ENCODE measurements at regions not wholly inside any gene's neighbourhood (a gene's known extent, or its start where the extent isn't known, plus 50 kb on each side); places are given as distances from the start of the nearest gene placed in this dataset.
"Not testable (repeated sequence)": the region's sequence is repeated elsewhere in the genome, so short reads cannot be mapped to it uniquely, and the experiment has no call there.

GRCh38 chr1:60688221-60688620, 394.1 kb upstream of the NFIA start:
- not testable (repeated sequence) for TF ChIP-seq OSR1 (CRISPR knock-in tag; IDR thresholded peaks at IDR 0.05); ARNTL (CRISPR knock-in tag; IDR thresholded peaks at IDR 0.05; ENCODE audit: borderline replicate concordance, low read depth); ZFP30 (CRISPR knock-in tag; IDR thresholded peaks at IDR 0.05); GLIS3 (CRISPR knock-in tag; IDR thresholded peaks at IDR 0.05); PATZ1 (CRISPR knock-in tag; IDR thresholded peaks at IDR 0.05; ENCODE audit: borderline replicate concordance); CSDC2 (CRISPR knock-in tag; IDR thresholded peaks at IDR 0.05); PPARA (CRISPR knock-in tag; IDR thresholded peaks at IDR 0.05; ENCODE audit: borderline replicate concordance); RARB (CRISPR knock-in tag; IDR thresholded peaks at IDR 0.05); ZNF70 (CRISPR knock-in tag; IDR thresholded peaks at IDR 0.05); TCF4 (CRISPR knock-in tag; IDR thresholded peaks at IDR 0.05; ENCODE audit: borderline replicate concordance); CREB5 (CRISPR knock-in tag; IDR thresholded peaks at IDR 0.05; ENCODE audit: low read depth)
- TF ChIP-seq, protein P1, sequence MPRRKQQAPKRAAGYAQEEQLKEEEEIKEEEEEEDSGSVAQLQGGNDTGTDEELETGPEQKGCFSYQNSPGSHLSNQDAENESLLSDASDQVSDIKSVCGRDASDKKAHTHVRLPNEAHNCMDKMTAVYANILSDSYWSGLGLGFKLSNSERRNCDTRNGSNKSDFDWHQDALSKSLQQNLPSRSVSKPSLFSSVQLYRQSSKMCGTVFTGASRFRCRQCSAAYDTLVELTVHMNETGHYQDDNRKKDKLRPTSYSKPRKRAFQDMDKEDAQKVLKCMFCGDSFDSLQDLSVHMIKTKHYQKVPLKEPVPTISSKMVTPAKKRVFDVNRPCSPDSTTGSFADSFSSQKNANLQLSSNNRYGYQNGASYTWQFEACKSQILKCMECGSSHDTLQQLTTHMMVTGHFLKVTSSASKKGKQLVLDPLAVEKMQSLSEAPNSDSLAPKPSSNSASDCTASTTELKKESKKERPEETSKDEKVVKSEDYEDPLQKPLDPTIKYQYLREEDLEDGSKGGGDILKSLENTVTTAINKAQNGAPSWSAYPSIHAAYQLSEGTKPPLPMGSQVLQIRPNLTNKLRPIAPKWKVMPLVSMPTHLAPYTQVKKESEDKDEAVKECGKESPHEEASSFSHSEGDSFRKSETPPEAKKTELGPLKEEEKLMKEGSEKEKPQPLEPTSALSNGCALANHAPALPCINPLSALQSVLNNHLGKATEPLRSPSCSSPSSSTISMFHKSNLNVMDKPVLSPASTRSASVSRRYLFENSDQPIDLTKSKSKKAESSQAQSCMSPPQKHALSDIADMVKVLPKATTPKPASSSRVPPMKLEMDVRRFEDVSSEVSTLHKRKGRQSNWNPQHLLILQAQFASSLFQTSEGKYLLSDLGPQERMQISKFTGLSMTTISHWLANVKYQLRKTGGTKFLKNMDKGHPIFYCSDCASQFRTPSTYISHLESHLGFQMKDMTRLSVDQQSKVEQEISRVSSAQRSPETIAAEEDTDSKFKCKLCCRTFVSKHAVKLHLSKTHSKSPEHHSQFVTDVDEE (CRISPR knock-in tag; IDR thresholded peaks at IDR 0.05) = not testable (repeated sequence)
